HFFc6 (cell line): ENCODE measurements at regions not wholly inside any gene's neighbourhood (a gene's known extent, or its start where the extent isn't known, plus 50 kb on each side); places are given as distances from the start of the nearest gene placed in this dataset.

ENCODE experiments used
- DNase-seq: peaks from one replicate; pipeline ENCODE4 v3.0.0-alpha.2; 2018
- H3K27ac Mint-ChIP-seq: 2 replicates; pipeline ENCODE4 v1.8.0; 2020; ENCODE audit warnings: mild to moderate bottlenecking, mixed read lengths
- H3K27me3 Mint-ChIP-seq: 2 replicates; pipeline ENCODE4 v1.8.0; 2021; ENCODE audit warnings: mild to moderate bottlenecking, moderate library complexity, mixed read lengths; ENCODE audit not compliant: insufficient read depth
- H3K36me3 Mint-ChIP-seq: 2 replicates; pipeline ENCODE4 v1.8.0; 2021; ENCODE audit warnings: low read depth, mixed read lengths
- H3K4me1 Mint-ChIP-seq: 2 replicates; pipeline ENCODE4 v1.8.0; 2020; ENCODE audit warnings: low read depth, mixed read lengths
- H3K4me3 Mint-ChIP-seq: 2 replicates; pipeline ENCODE4 v1.8.0; 2020; ENCODE audit warnings: mild to moderate bottlenecking, moderate library complexity, mixed read lengths
- H3K9me3 Mint-ChIP-seq: 2 replicates; pipeline ENCODE4 v1.8.0; 2020; ENCODE audit warnings: mild to moderate bottlenecking, mixed read lengths
- TF ChIP-seq, protein P1 (sequence below): fragments of 200-600 bp; sonication (generic); IDR thresholded peaks from 2 replicates; pipeline ENCODE4 v1.5.0; 2021; ENCODE audit warnings: antibody characterized with exemption, mild to moderate bottlenecking

- DNase-seq: no peak
- Mint-ChIP-seq H3K36me3 (no peaks in the 10 kb centered on the region), H3K27ac (no peak overlapping the region), H3K4me1 (peaks cover 13% of the 10 kb centered on the region; the same call in 1 of the 2 replicates), H3K27me3 (peaks cover 10% of the 10 kb centered on the region), H3K4me3 (no peak overlapping the region), H3K9me3 (no peaks in the 10 kb centered on the region)
- TF ChIP-seq, protein P1, sequence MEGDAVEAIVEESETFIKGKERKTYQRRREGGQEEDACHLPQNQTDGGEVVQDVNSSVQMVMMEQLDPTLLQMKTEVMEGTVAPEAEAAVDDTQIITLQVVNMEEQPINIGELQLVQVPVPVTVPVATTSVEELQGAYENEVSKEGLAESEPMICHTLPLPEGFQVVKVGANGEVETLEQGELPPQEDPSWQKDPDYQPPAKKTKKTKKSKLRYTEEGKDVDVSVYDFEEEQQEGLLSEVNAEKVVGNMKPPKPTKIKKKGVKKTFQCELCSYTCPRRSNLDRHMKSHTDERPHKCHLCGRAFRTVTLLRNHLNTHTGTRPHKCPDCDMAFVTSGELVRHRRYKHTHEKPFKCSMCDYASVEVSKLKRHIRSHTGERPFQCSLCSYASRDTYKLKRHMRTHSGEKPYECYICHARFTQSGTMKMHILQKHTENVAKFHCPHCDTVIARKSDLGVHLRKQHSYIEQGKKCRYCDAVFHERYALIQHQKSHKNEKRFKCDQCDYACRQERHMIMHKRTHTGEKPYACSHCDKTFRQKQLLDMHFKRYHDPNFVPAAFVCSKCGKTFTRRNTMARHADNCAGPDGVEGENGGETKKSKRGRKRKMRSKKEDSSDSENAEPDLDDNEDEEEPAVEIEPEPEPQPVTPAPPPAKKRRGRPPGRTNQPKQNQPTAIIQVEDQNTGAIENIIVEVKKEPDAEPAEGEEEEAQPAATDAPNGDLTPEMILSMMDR: no peak
Measured at GRCh38 chr2:16609786-16610185, 55.8 kb downstream of the CYRIA start.

- peak; percentile 69 for DNase-seq
- Mint-ChIP-seq H3K36me3 (no peaks in the 10 kb centered on the region), H3K4me1 (peaks cover 9% of the 10 kb centered on the region; the same call in 1 of the 2 replicates), H3K27ac (peak overlapping the region; percentile 54; the same call in 1 of the 2 replicates), H3K4me3 (peak overlapping the region; percentile 88), H3K9me3 (no peaks in the 10 kb centered on the region), H3K27me3 (peaks cover 4% of the 10 kb centered on the region; the same call in 1 of the 2 replicates)
- TF ChIP-seq, protein P1: peak; percentile 91
Measured at GRCh38 chr2:16608661-16609643, 56.7 kb downstream of the CYRIA start.

- TF ChIP-seq, protein P1: no peak
- Mint-ChIP-seq H3K27me3 (peaks cover 4% of the 10 kb centered on the region; the same call in 1 of the 2 replicates), H3K27ac (no peak overlapping the region), H3K36me3 (no peaks in the 10 kb centered on the region), H3K9me3 (no peaks in the 10 kb centered on the region), H3K4me3 (no peak overlapping the region), H3K4me1 (peaks cover 8% of the 10 kb centered on the region; the same call in 1 of the 2 replicates)
- no peak for DNase-seq
Measured at GRCh38 chr2:16607301-16607700, 58.3 kb downstream of the CYRIA start.

GRCh38 chr2:16604236-16604635, 61.4 kb downstream of the CYRIA start:
- no peaks in the 10 kb centered on the region for H3K36me3 Mint-ChIP-seq
- H3K9me3 Mint-ChIP-seq: peaks cover 3% of the 10 kb centered on the region
- no peak overlapping the region for H3K4me3 Mint-ChIP-seq
- peaks cover 4% of the 10 kb centered on the region; the same call in 1 of the 2 replicates for H3K27me3 Mint-ChIP-seq
- peaks cover 8% of the 10 kb centered on the region; the same call in 1 of the 2 replicates for H3K4me1 Mint-ChIP-seq
- TF ChIP-seq, protein P1: no peak
- DNase-seq: no peak
- H3K27ac Mint-ChIP-seq: no peak overlapping the region

GRCh38 chr2:16591370-16591933, 74.2 kb downstream of the CYRIA start:
- Mint-ChIP-seq H3K27ac (no peak overlapping the region), H3K4me1 (no peaks in the 10 kb centered on the region), H3K9me3 (peaks cover 13% of the 10 kb centered on the region), H3K36me3 (no peaks in the 10 kb centered on the region), H3K4me3 (no peak overlapping the region), H3K27me3 (no peaks in the 10 kb centered on the region)
- TF ChIP-seq, protein P1: no peak
- DNase-seq: no peak
